Skin of body (tissue), 1 donor: ENCODE measurements at regions not wholly inside any gene's neighbourhood (a gene's known extent, or its start where the extent isn't known, plus 50 kb on each side); places are given as distances from the start of the nearest gene placed in this dataset.

Source experiments
- DNase-seq: peaks from one replicate; lab custom pipeline; 2025; lab: John Stamatoyannopoulos, UW

GRCh38 chr10:27599546-27599945, 95.4 kb downstream of the RAB18 start:
- DNase-seq = no peak

DNA sequence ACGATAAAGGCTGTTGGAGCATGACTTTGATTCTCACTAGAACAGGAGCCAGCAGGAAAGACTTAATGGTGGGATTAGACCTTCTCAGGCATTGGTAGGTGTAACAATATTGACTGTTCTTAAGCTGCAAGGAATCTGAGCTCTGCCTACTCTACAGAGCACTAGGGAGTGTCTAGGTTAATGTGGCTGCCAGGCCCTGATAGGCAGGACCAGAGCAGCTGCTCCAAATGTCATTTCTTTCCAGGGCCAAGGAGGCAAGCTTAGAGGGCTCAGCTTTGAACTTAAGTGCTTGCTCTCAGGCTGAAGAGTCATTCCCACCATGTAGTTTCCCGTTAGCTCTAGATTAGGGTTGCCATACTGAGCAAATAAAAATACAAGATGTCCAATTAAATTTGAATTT, 96.8 kb downstream of the RAB18 start:
- DNase-seq = no peak

GRCh38 chr10:27601503-27601902, 97.4 kb downstream of the RAB18 start:
- no peak for DNase-seq

GRCh38 chr10:27601946-27602538, 97.9 kb downstream of the RAB18 start:
- DNase-seq = no peak

- DNase-seq = no peak
Observed at GRCh38 chr10:27603104-27603503, 99.0 kb downstream of the RAB18 start.

DNA sequence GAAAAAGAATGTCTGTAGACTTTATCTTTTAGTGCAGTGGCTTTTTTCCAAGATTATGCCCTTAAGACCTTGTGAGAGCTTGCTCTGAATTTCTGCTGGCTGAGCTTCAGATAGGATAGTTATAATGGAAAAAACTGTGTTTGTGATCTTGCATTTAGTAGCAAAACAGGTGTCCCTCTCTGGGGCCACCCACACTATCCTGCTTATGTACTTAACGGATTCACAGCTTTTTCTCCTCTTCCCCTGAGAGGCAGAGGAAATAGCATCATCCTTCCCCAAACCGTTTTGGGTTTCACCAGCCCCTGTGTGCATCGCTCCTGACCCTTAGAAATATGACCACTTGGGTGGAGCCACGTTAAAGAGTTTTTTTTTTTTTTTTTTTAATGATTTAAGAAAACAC, 101.2 kb downstream of the RAB18 start:
- no peak for DNase-seq

GRCh38 chr10:27607591-27607990, 103.5 kb downstream of the RAB18 start:
- DNase-seq = no peak

- DNase-seq = peak; percentile 91
Observed at GRCh38 chr10:27611236-27611635, 107.1 kb downstream of the RAB18 start.

DNA sequence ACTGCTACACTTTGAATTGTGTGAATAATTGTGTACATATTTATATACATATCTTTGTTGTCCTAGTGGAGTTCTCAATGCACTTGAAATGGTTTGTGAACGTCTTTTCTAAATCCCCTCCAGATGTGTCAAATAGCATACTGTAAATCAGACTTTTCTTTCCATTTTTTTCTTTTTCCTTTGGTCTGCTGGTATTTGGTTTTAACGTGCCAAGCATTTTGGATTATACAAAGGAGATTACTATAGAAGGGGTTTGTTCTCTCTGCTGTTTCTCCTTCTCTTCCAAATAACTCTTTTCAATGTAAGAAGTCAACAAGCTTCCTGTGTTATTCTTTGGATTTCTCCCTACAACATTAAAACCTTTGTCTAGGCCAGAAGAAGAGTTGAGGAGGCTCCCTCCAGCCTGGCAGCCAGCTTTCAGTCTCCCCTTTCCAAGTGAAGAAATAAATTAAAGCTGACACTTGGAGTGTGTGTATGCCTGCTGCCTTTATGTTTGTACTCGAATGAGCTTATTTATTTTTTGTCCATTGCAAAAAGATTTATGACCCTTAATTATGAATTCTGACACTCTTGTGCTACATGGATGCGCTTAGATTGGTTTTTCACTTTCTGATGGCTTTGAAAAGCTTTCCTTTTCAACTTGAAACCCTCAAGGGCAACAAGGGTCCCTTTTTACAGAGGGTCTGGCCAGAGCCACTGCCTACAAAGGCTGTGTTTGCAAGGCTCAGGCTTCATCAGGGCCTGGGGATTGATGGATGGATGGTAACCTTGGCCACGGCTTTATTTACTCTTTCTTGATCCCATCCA, 107.8 kb downstream of the RAB18 start:
- DNase-seq = peak; percentile 96

- DNase-seq = peak; percentile 94
Observed at GRCh38 chr10:27612551-27613035, 108.5 kb downstream of the RAB18 start.

DNA sequence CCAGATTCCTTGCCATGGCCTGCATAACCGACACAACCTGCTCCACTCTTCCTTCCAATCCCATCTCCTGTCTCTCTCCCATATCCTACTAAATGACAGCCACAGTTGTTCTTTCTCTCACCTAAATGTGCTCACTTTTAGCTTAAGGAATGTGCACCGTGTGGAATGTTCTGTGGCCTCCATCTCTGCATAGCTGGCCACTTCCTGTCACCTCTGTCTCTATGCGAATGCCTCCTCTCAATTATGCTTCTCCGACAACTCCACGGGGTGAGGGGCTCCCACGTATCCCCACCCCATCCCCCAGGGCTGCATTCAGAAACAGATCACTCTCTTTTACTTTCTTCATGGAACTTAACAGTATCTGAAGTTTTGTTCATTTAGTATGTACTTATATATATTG, 110.7 kb downstream of the RAB18 start:
- DNase-seq = no peak

DNA sequence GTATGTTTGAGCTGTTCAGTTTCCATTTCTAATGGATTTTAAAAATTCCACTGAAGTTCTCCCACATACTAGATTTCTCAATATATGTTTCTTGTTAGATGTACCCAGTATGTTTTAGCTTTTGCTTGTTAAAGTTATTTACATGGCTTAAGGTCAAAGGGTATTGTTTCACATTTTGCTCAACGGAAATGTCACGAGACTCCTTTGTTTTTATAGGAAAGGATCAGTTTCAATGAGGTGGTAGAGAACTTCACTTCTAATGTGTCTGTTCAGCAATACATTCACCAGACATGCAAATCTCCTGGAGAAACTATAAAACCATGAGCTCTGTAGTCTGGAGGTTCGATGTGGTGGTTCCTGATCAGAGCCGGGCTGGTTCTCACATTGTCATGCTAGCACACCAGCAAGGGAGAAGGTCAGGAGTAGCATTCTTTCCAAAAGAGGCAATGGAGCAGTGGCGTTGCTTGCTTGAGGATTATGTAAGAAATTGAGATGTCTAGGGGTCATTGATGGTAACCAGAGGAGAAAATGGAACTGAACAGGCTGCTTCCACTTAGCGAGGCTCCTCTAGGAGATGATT, 114.0 kb downstream of the RAB18 start:
- DNase-seq = no peak

DNA sequence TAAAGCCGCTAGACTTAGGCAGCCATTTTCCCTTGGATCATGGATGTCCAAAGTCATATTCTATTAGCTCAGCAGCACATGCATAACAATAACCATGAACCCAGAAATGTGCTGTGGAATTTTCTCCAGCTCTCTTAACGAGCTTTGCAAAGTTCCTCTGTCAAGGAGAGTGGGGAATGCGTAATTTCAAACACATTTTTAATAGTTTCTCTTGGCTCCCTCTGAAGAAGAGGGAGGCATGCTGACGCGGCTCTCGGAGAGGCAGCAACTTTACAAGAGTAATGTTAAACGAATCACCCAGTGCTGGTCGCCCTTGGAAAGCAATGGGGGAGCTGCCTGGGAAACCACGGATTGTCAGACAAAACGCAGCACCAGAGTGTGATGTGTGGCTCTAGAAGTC, 114.8 kb downstream of the RAB18 start:
- peak; percentile 66 for DNase-seq

GRCh38 chr10:27619329-27619728, 115.2 kb downstream of the RAB18 start:
- peak; percentile 66 for DNase-seq

DNA sequence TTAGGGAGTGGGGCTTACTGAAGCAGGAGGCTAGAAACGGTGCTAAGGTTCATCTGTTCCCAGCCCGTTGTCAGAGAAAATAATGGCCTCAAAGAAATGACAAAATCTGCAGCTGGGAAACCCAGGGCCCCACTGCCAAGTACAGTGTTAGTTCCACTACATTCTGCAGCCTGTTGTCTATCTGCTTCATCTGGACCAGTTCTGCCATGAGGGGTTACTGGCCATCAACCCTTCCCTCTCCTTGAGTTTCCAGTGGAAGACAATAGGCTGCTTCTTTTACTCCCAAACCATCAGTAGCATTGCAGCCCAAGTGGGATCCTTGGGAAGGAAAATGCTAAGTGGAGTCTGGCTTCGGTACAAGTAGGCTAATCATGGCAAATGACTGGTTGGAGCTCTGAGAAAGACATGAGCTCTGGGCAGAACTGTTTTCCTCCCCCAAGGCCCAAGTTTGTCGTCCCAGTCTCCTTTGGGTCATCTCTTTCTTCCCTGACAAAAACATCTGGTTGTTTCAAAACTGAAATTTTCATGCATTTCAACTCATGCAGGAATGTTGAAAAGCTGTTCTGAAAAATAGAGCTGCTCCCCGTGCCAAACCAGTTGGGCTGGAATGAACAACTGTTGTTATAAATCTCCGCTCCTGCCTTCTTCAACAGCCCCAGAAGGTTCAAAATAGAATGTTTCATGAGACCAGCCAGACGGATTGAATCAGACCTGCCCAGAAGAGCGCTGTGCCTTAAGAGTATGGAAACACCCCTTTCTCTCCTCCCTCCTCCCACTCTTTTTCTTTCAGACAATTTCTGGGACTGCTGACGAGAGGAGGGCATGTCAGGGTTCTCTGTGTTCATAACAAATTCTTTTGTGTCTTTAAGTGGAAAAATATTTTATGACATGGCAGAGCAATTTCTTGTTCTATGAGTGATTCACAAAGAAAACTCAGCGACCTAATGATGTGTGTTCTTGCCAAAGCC, 116.6 kb downstream of the RAB18 start:
- DNase-seq = peak; percentile 96

- DNase-seq = no peak
Observed at GRCh38 chr10:27621461-27621860, 117.4 kb downstream of the RAB18 start.

DNA sequence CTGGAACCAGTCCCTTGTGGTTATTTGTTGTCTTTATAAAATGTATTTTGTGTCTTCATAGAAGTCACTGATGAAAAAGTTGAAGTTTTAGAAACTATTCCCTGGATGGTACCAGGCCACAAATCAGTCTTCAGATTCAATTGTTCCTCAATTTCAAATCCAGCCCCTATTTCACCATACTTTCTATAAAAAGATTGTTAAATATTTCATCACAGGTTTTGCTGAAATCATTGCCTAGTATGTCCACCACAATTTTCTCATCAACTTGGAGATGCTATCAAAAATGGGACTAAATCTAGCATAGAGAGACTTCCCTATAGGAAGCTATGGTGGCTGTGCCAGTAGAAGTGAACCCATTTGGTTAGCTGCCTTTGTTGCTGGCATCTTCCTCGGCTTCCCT, 118.5 kb downstream of the RAB18 start:
- no peak for DNase-seq
